ENCODE measurements at regions not wholly inside any gene's neighbourhood (a gene's known extent, or its start where the extent isn't known, plus 50 kb on each side); places are given as distances from the start of the nearest gene placed in this dataset.
"Not testable (repeated sequence)": the region's sequence is repeated elsewhere in the genome, so short reads cannot be mapped to it uniquely, and the experiment has no call there.

- no peak for DNase-seq
These were observed 69.4 kb upstream of the EVL start for GRCh38 chr14:99995700-99996356.

- DNase-seq: no peak
These were observed 68.2 kb upstream of the EVL start for GRCh38 chr14:99996951-99997571.

GRCh38 chr14:100000398-100000797 lies 64.8 kb upstream of the EVL start:
- not testable (repeated sequence) for DNase-seq

GRCh38 chr14:100004392-100004791 lies 60.8 kb upstream of the EVL start:
- no peak for DNase-seq

GRCh38 chr14:100007254-100007653 lies 58.0 kb upstream of the EVL start:
- no peak for DNase-seq

- not testable (repeated sequence) for DNase-seq
These were observed 55.4 kb upstream of the EVL start for GRCh38 chr14:100009802-100010201.

GRCh38 chr14:100010679-100011078 lies 54.5 kb upstream of the EVL start:
- peak; percentile 17 for DNase-seq

GRCh38 chr14:100011628-100012325 lies 53.4 kb upstream of the EVL start:
- DNase-seq: no peak

- DNase-seq: no peak
These were observed 52.5 kb upstream of the EVL start for GRCh38 chr14:100012478-100013327.

GRCh38 chr14:100015251-100015655 lies 50.0 kb upstream of the EVL start:
- DNase-seq: no peak
